Karpas-422 (cell line): ENCODE measurements at regions not wholly inside any gene's neighbourhood (a gene's known extent, or its start where the extent isn't known, plus 50 kb on each side); places are given as distances from the start of the nearest gene placed in this dataset.
A peak's percentile ranks its signal among the peaks of the same experiment; 100 is the strongest.

Source experiments
- DNase-seq: peaks from one replicate; pipeline ENCODE4 v3.0.0-alpha.2; 2015
- H2AFZ ChIP-seq: fragments of 200-600 bp; sonication (generic); 2 replicates; pipeline ENCODE4 v1.6.1; 2014; ENCODE audit warnings: antibody characterized with exemption, low read length, mixed read lengths
- H3K27ac ChIP-seq: fragments of 200-600 bp; sonication (generic); 2 replicates; pipeline ENCODE4 v1.5.1; 2014; ENCODE audit warnings: mild to moderate bottlenecking, low read length, moderate library complexity
- H3K27me3 ChIP-seq: fragments of 200-600 bp; sonication (generic); 2 replicates; pipeline ENCODE4 v1.6.1; 2014; ENCODE audit warnings: low read length, mixed read lengths
- H3K36me3 ChIP-seq: fragments of 200-600 bp; sonication (generic); 2 replicates; pipeline ENCODE4 v1.6.1; 2014; ENCODE audit warnings: low read length, mixed read lengths; ENCODE audit not compliant: insufficient read depth
- H3K4me1 ChIP-seq: fragments of 200-600 bp; sonication (generic); 2 replicates; pipeline ENCODE4 v1.6.1; 2014; ENCODE audit warnings: mild to moderate bottlenecking, low read length, mixed read lengths
- H3K4me2 ChIP-seq: fragments of 200-600 bp; sonication (generic); 2 replicates; pipeline ENCODE4 v1.6.1; 2014; ENCODE audit warnings: low read length, low read depth, mild to moderate bottlenecking; ENCODE audit not compliant: poor library complexity, severe bottlenecking
- H3K4me3 ChIP-seq: fragments of 200-600 bp; sonication (generic); 2 replicates; pipeline ENCODE4 v1.5.1; 2014; ENCODE audit warnings: mild to moderate bottlenecking, antibody characterized with exemption, low read length, mixed read lengths
- H3K79me2 ChIP-seq: fragments of 200-600 bp; sonication (generic); 2 replicates; pipeline ENCODE4 v1.6.1; 2014; ENCODE audit warnings: mild to moderate bottlenecking, low read length, mixed read lengths
- H3K9ac ChIP-seq: fragments of 200-600 bp; sonication (generic); 2 replicates; pipeline ENCODE4 v1.6.0; 2014; ENCODE audit warnings: low read length
- H3K9me2 ChIP-seq: fragments of 200-600 bp; sonication (generic), shearing (Covaris generic); replicated peaks from 2 replicates; pipeline ENCODE4 v1.6.0; 2014; ENCODE audit warnings: mild to moderate bottlenecking, low read length, moderate library complexity; ENCODE audit not compliant: insufficient read depth
- H3K9me3 ChIP-seq: fragments of 300-700, 200-600 bp; sonication (generic); 2 replicates; pipeline ENCODE4 v1.6.1; 2014; ENCODE audit warnings: low read length, mixed read lengths
- H4K20me1 ChIP-seq: fragments of 200-600 bp; sonication (generic); 2 replicates; pipeline ENCODE4 v1.6.1; 2014; ENCODE audit warnings: mild to moderate bottlenecking, antibody characterized with exemption, low read length, low read depth; ENCODE audit not compliant: insufficient read depth

GRCh38 chr5:135776457-135776856 is 58.0 kb upstream of the SLC25A48 start:
- H3K36me3 ChIP-seq = no peaks in the 10 kb centered on the region
- H3K4me2 ChIP-seq = no peak overlapping the region
- H3K4me3 ChIP-seq = no peak overlapping the region
- H3K9ac ChIP-seq = no peak overlapping the region
- no peaks in the 10 kb centered on the region for H3K9me3 ChIP-seq
- DNase-seq = no peak
- no peak overlapping the region for H2AFZ ChIP-seq
- no peaks in the 10 kb centered on the region for H4K20me1 ChIP-seq
- no peaks in the 10 kb centered on the region for H3K27me3 ChIP-seq
- H3K79me2 ChIP-seq = no peaks in the 10 kb centered on the region
- no peak overlapping the region for H3K27ac ChIP-seq
- H3K4me1 ChIP-seq = no peaks in the 10 kb centered on the region
- H3K9me2 ChIP-seq = no peaks in the 10 kb centered on the region

GRCh38 chr5:135761746-135762145 is 72.7 kb upstream of the SLC25A48 start:
- no peak overlapping the region for H2AFZ ChIP-seq
- H3K9me2 ChIP-seq = no peaks in the 10 kb centered on the region

GRCh38 chr5:135759149-135759784 is 75.2 kb upstream of the SLC25A48 start:
- no peak overlapping the region for H3K27ac ChIP-seq
- H3K9me3 ChIP-seq = no peaks in the 10 kb centered on the region
- no peaks in the 10 kb centered on the region for H3K79me2 ChIP-seq
- H3K4me1 ChIP-seq = no peaks in the 10 kb centered on the region
- H3K4me3 ChIP-seq = no peak overlapping the region
- no peaks in the 10 kb centered on the region for H3K9me2 ChIP-seq
- DNase-seq = no peak
- no peaks in the 10 kb centered on the region for H3K36me3 ChIP-seq
- H3K9ac ChIP-seq = no peak overlapping the region
- no peak overlapping the region for H2AFZ ChIP-seq
- H3K27me3 ChIP-seq = no peaks in the 10 kb centered on the region
- H3K4me2 ChIP-seq = no peak overlapping the region
- no peaks in the 10 kb centered on the region for H4K20me1 ChIP-seq

More at GRCh38 chr5:135761746-135762145, 72.7 kb upstream of the SLC25A48 start:
- Histone ChIP-seq H3K27ac (no peak overlapping the region), H3K4me2 (no peak overlapping the region), H3K9ac (no peak overlapping the region), H4K20me1 (no peaks in the 10 kb centered on the region), H3K4me3 (no peak overlapping the region), H3K9me3 (no peaks in the 10 kb centered on the region), H3K79me2 (no peaks in the 10 kb centered on the region), H3K36me3 (no peaks in the 10 kb centered on the region), H3K4me1 (no peaks in the 10 kb centered on the region), H3K27me3 (no peaks in the 10 kb centered on the region)
- no peak for DNase-seq

- Histone ChIP-seq H3K27ac (no peak overlapping the region), H3K36me3 (no peaks in the 10 kb centered on the region), H3K9me3 (no peaks in the 10 kb centered on the region), H3K4me2 (no peak overlapping the region), H2AFZ (no peak overlapping the region), H3K4me3 (no peak overlapping the region), H3K79me2 (no peaks in the 10 kb centered on the region), H3K27me3 (no peaks in the 10 kb centered on the region), H3K9ac (no peak overlapping the region), H3K9me2 (no peaks in the 10 kb centered on the region), H3K4me1 (no peaks in the 10 kb centered on the region), H4K20me1 (no peaks in the 10 kb centered on the region)
- no peak for DNase-seq
Observed at GRCh38 chr5:135753990-135754389, 80.5 kb upstream of the SLC25A48 start.

- Histone ChIP-seq H3K36me3 (no peaks in the 10 kb centered on the region), H3K4me1 (no peaks in the 10 kb centered on the region), H3K9me2 (no peaks in the 10 kb centered on the region), H3K27me3 (no peaks in the 10 kb centered on the region), H3K9me3 (no peaks in the 10 kb centered on the region), H3K9ac (no peak overlapping the region), H2AFZ (no peak overlapping the region), H3K4me2 (no peak overlapping the region), H4K20me1 (no peaks in the 10 kb centered on the region), H3K4me3 (no peak overlapping the region), H3K79me2 (no peaks in the 10 kb centered on the region), H3K27ac (no peak overlapping the region)
- DNase-seq = peak; percentile 62
Observed at GRCh38 chr5:135750506-135750905, 84.0 kb upstream of the SLC25A48 start.

GRCh38 chr5:135747824-135748223 is 86.6 kb upstream of the SLC25A48 start:
- H3K27ac ChIP-seq = no peak overlapping the region
- H3K4me2 ChIP-seq = no peak overlapping the region
- H3K9me2 ChIP-seq = no peaks in the 10 kb centered on the region
- no peak for DNase-seq
- no peak overlapping the region for H3K4me3 ChIP-seq
- H3K27me3 ChIP-seq = no peaks in the 10 kb centered on the region
- no peaks in the 10 kb centered on the region for H3K36me3 ChIP-seq
- H3K9ac ChIP-seq = no peak overlapping the region
- no peaks in the 10 kb centered on the region for H3K9me3 ChIP-seq
- no peaks in the 10 kb centered on the region for H3K4me1 ChIP-seq
- no peaks in the 10 kb centered on the region for H3K79me2 ChIP-seq
- H4K20me1 ChIP-seq = no peaks in the 10 kb centered on the region
- H2AFZ ChIP-seq = no peak overlapping the region

GRCh38 chr5:135745897-135746500 is 88.5 kb upstream of the SLC25A48 start:
- Histone ChIP-seq H3K4me2 (no peak overlapping the region), H3K36me3 (no peaks in the 10 kb centered on the region), H2AFZ (no peak overlapping the region), H3K27me3 (no peaks in the 10 kb centered on the region), H3K9me2 (no peaks in the 10 kb centered on the region), H3K79me2 (no peaks in the 10 kb centered on the region), H3K27ac (no peak overlapping the region), H3K4me3 (no peak overlapping the region), H3K9me3 (no peaks in the 10 kb centered on the region), H3K4me1 (no peaks in the 10 kb centered on the region), H3K9ac (no peak overlapping the region), H4K20me1 (no peaks in the 10 kb centered on the region)
- DNase-seq = peak; percentile 51

GRCh38 chr5:135743705-135744411 is 90.6 kb upstream of the SLC25A48 start:
- Histone ChIP-seq H3K9me2 (no peaks in the 10 kb centered on the region), H3K9me3 (no peaks in the 10 kb centered on the region), H3K9ac (no peak overlapping the region), H4K20me1 (no peaks in the 10 kb centered on the region), H3K79me2 (no peaks in the 10 kb centered on the region), H2AFZ (no peak overlapping the region), H3K27ac (no peak overlapping the region), H3K27me3 (no peaks in the 10 kb centered on the region), H3K36me3 (no peaks in the 10 kb centered on the region), H3K4me2 (no peak overlapping the region), H3K4me3 (no peak overlapping the region), H3K4me1 (no peaks in the 10 kb centered on the region)
- DNase-seq = no peak
